Tibial nerve (tissue), 4 donors: ENCODE measurements at regions not wholly inside any gene's neighbourhood (a gene's known extent, or its start where the extent isn't known, plus 50 kb on each side); places are given as distances from the start of the nearest gene placed in this dataset.

ENCODE experiments used
- DNase-seq, 2 donors: peaks; one replicate each; pipeline ENCODE4 v3.0.0-alpha.2; 2019; ENCODE audit warnings: low spot score in 2 of 2
- H3K27ac ChIP-seq, 4 donors: fragments of 200-600 bp; sonication (generic) in 3 of 4; one replicate each; pipeline ENCODE4 v1.5.1; 2017 to 2019; ENCODE audit warnings: mild to moderate bottlenecking in 1 of 4
- H3K27me3 ChIP-seq, 2 donors: fragments of 200-600 bp; sonication (generic) in 1 of 2; one replicate each; pipeline versions ENCODE4 v1.5.1 to v1.6.0; 2017 to 2019
- H3K36me3 ChIP-seq, 3 donors: fragments of 200-600 bp; sonication (generic); one replicate each; pipeline ENCODE4 v1.5.1; 2018 to 2019
- H3K4me1 ChIP-seq, 4 donors: fragments of 200-600 bp; sonication (generic) in 3 of 4; one replicate each; pipeline ENCODE4 v1.5.1; 2017 to 2019
- H3K4me3 ChIP-seq, 4 donors: fragments of 200-600 bp; sonication (generic) in 3 of 4; one replicate each; pipeline ENCODE4 v1.5.1; 2017 to 2019; ENCODE audit warnings: mild to moderate bottlenecking in 1 of 4, moderate library complexity in 1 of 4
- H3K9me3 ChIP-seq, 4 donors: fragments of 200-600 bp; sonication (generic) in 3 of 4; one replicate each; pipeline ENCODE4 v1.5.1; 2017 to 2019
- EP300 ChIP-seq, 2 donors: sonication (generic); formaldehyde crosslinking; IDR thresholded peaks; one replicate each; pipeline ENCODE4 v1.6.1; 2017; ENCODE audit warnings: antibody characterized with exemption in 2 of 2, mild to moderate bottlenecking in 1 of 2
- POLR2A ChIP-seq, 2 donors: fragments of 450-650 bp; IDR thresholded peaks; one replicate each; pipeline ENCODE4 v1.6.1; 2017; ENCODE audit warnings: antibody characterized with exemption in 2 of 2, mild to moderate bottlenecking in 2 of 2, moderate library complexity in 2 of 2
- WGBS, 2 donors: methylation state at CpG; one replicate each; pipeline ENCODE4 v1.1.5; 2018; 5-methylcytosine and 5-hydroxymethylcytosine counted together
- TF ChIP-seq, protein P1 (sequence below), 5 experiments: fragments of 200-600 bp in 3 of 5; fragments of 450-650 bp in 2 of 5; sonication (generic) in 3 of 5; IDR thresholded peaks; one replicate each; pipeline ENCODE4 v1.5.1; 2016 to 2019; ENCODE audit warnings: antibody characterized with exemption in 5 of 5, mild to moderate bottlenecking in 3 of 5, moderate library complexity in 2 of 5

DNA sequence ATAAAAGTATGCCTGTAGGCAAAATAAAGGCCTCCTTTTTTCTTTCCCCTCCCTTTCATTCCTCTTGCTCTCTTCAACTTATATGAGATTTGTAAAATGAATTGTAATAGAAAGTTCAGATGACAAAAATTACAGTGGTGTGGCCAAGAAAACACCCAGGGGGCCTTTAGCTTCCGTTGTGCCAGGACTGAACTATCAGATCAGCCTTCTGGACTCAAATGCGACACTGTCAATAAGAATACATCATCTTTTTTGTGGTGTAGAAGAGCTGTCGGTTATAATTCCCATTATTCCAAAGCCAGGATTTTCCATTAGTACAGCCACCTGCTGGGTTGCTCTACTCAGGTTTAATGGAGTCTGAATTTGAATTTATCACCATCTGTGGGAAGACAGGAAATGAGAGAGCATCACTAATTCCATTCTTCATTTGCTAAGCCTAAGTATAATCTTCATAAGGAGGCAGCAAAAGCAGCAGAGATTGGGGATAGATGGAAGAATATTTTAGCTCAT lies 443.4 kb downstream of the ANXA1 start:
- Histone ChIP-seq H3K36me3 (no peaks in the 10 kb centered on the region), H3K9me3 (no peaks in the 10 kb centered on the region), H3K27ac (no peak overlapping the region), H3K4me1 (peaks cover 0 to 3% (median 0%) of the 10 kb centered on the region in 4 donors), H3K4me3 (no peak overlapping the region), H3K27me3 (no peaks in the 10 kb centered on the region)
- no peak for DNase-seq
- TF ChIP-seq POLR2A (IDR thresholded peaks at IDR 0.05) (no peak), EP300 (IDR thresholded peaks at IDR 0.05) (no peak)
- TF ChIP-seq, protein P1, sequence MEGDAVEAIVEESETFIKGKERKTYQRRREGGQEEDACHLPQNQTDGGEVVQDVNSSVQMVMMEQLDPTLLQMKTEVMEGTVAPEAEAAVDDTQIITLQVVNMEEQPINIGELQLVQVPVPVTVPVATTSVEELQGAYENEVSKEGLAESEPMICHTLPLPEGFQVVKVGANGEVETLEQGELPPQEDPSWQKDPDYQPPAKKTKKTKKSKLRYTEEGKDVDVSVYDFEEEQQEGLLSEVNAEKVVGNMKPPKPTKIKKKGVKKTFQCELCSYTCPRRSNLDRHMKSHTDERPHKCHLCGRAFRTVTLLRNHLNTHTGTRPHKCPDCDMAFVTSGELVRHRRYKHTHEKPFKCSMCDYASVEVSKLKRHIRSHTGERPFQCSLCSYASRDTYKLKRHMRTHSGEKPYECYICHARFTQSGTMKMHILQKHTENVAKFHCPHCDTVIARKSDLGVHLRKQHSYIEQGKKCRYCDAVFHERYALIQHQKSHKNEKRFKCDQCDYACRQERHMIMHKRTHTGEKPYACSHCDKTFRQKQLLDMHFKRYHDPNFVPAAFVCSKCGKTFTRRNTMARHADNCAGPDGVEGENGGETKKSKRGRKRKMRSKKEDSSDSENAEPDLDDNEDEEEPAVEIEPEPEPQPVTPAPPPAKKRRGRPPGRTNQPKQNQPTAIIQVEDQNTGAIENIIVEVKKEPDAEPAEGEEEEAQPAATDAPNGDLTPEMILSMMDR (IDR thresholded peaks at IDR 0.05) = no peak
- 53 to 62% methylated on average over 3 of the region's 3 CpGs for WGBS, 2 donors

- no peak overlapping the region for H3K4me3 ChIP-seq
- DNase-seq = no peak
- peaks cover 0 to 3% (median 0%) of the 10 kb centered on the region in 4 donors for H3K4me1 ChIP-seq
- TF ChIP-seq EP300 (IDR thresholded peaks at IDR 0.05) = no peak
- TF ChIP-seq, protein P1 (IDR thresholded peaks at IDR 0.05) = no peak
- TF ChIP-seq POLR2A (IDR thresholded peaks at IDR 0.05) = no peak
- H3K27me3 ChIP-seq = no peaks in the 10 kb centered on the region
- no peaks in the 10 kb centered on the region for H3K36me3 ChIP-seq
- H3K27ac ChIP-seq = no peak overlapping the region
- no peaks in the 10 kb centered on the region for H3K9me3 ChIP-seq
- WGBS, 2 donors = 22 to 25% methylated on average over 1 of the region's 1 CpG
These were observed 444.7 kb downstream of the ANXA1 start for GRCh38 chr9:73596321-73596720.

- TF ChIP-seq, protein P1 (IDR thresholded peaks at IDR 0.05) = no peak
- no peak for TF ChIP-seq POLR2A (IDR thresholded peaks at IDR 0.05)
- TF ChIP-seq EP300 (IDR thresholded peaks at IDR 0.05) = no peak
- Histone ChIP-seq H3K36me3 (no peaks in the 10 kb centered on the region), H3K4me1 (peaks cover 0 to 3% (median 0%) of the 10 kb centered on the region in 4 donors), H3K27me3 (no peaks in the 10 kb centered on the region), H3K9me3 (no peaks in the 10 kb centered on the region), H3K27ac (no peak overlapping the region), H3K4me3 (no peak overlapping the region)
- WGBS, 2 donors = 67 to 70% methylated on average over 5 of the region's 5 CpGs
- DNase-seq = no peak
These were observed 445.4 kb downstream of the ANXA1 start for GRCh38 chr9:73597039-73597438.

DNA sequence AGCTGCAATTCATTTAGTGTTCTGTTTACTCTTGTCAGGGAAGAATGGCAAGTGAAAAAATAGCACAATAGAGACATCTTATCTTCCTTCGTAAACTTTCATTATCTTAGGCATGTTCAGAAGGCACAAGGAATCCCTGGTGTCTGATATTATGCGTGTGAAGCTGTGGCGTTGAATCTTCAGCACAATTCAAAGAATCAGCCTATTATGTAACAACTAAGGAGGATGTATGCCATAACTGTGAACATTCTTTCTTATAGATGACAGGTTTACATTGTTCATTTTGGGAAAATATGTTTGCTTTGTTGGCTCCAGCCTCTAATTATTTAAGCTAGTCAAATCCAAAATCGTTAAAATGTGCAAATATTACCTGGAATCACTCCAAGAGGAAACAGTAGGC lies 446.1 kb downstream of the ANXA1 start:
- Histone ChIP-seq H3K4me3 (no peak overlapping the region), H3K36me3 (no peaks in the 10 kb centered on the region), H3K27me3 (no peaks in the 10 kb centered on the region), H3K4me1 (peaks cover 0 to 3% (median 0%) of the 10 kb centered on the region in 4 donors), H3K27ac (no peak overlapping the region), H3K9me3 (no peaks in the 10 kb centered on the region)
- WGBS, 2 donors = 34 to 40% methylated on average over 4 of the region's 4 CpGs
- TF ChIP-seq POLR2A (IDR thresholded peaks at IDR 0.05) = no peak
- TF ChIP-seq EP300 (IDR thresholded peaks at IDR 0.05) = no peak
- TF ChIP-seq, protein P1 (IDR thresholded peaks at IDR 0.05) = no peak
- DNase-seq = no peak

DNA sequence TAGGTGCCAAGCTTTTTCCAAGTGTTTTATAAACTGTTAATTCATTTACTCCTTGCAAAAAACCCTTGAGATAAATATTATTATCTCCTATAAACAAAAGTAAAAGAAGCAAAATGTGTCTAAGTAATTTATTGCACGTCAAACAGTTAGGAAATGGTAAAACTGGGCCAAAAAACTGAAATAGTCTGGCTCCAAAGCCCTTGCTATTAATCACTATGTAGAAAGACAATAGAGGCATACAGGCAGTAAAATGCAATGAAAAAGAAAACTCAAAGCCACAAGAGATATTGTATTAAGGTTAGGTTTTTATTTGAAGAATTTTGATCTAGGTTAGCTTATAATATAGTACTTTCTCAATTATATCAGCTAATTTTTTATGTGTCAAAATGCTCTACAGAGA lies 457.7 kb downstream of the ANXA1 start:
- TF ChIP-seq, protein P1 (IDR thresholded peaks at IDR 0.05) = no peak
- TF ChIP-seq EP300 (IDR thresholded peaks at IDR 0.05) (no peak), POLR2A (IDR thresholded peaks at IDR 0.05) (no peak)
- Histone ChIP-seq H3K27ac (no peak overlapping the region), H3K36me3 (no peaks in the 10 kb centered on the region), H3K9me3 (no peaks in the 10 kb centered on the region), H3K27me3 (no peaks in the 10 kb centered on the region), H3K4me1 (no peaks in the 10 kb centered on the region), H3K4me3 (no peak overlapping the region)
- DNase-seq = no peak
- 25 to 28% methylated on average over 1 of the region's 1 CpG for WGBS, 2 donors
